T-helper 17 cell (primary cell): ENCODE measurements at regions not wholly inside any gene's neighbourhood (a gene's known extent, or its start where the extent isn't known, plus 50 kb on each side); places are given as distances from the start of the nearest gene placed in this dataset.

Source experiments
- ATAC-seq: fragments of 150-1000 bp; cut with Tn5 transposase; 2 replicates; pipeline ENCODE4 v1.10.0; 2021; ENCODE audit warnings: mild to moderate bottlenecking, moderate library complexity
- DNase-seq, 3 donors: peaks; one replicate each; pipeline versions ENCODE4 v3.0.0 to v3.0.0-alpha.2; 2020 to 2021
- H3K9me3 ChIP-seq: one replicate; pipeline ENCODE4 v1.7.0; 2013; ENCODE audit warnings: low read length, mild to moderate bottlenecking; ENCODE audit not compliant: control insufficient read depth, poor library complexity, severe bottlenecking
- H3K27ac Mint-ChIP-seq: one replicate; pipeline ENCODE4 v1.8.0; 2022; ENCODE audit warnings: mild to moderate bottlenecking, moderate library complexity, mixed read lengths
- H3K27me3 Mint-ChIP-seq: one replicate; pipeline ENCODE4 v1.8.0; 2022; ENCODE audit warnings: mixed read lengths
- H3K36me3 Mint-ChIP-seq: one replicate; pipeline ENCODE4 v1.8.0; 2022; ENCODE audit warnings: low read depth, mixed read lengths
- H3K4me1 Mint-ChIP-seq: one replicate; pipeline ENCODE4 v1.8.0; 2022; ENCODE audit warnings: mild to moderate bottlenecking, mixed read lengths
- H3K4me3 Mint-ChIP-seq: one replicate; pipeline ENCODE4 v1.8.0; 2022; ENCODE audit warnings: mild to moderate bottlenecking, moderate library complexity, mixed read lengths

- Mint-ChIP-seq H3K36me3 (no peaks in the 10 kb centered on the region), H3K27ac (no peak overlapping the region), H3K4me3 (no peak overlapping the region), H3K4me1 (no peaks in the 10 kb centered on the region), H3K27me3 (no peaks in the 10 kb centered on the region)
- no peaks in the 10 kb centered on the region for H3K9me3 ChIP-seq
- DNase-seq: no peak
- ATAC-seq: no peak
These were observed 140.7 kb upstream of the ARPP21 start for GRCh38 chr3:35498506-35499210.

GRCh38 chr3:35500641-35501350, 138.5 kb upstream of the ARPP21 start:
- ATAC-seq (no peak), DNase-seq (no peak)
- H3K4me3 Mint-ChIP-seq: no peak overlapping the region

GRCh38 chr3:35502699-35503098, 136.6 kb upstream of the ARPP21 start:
- Mint-ChIP-seq H3K27ac (no peak overlapping the region), H3K27me3 (no peaks in the 10 kb centered on the region), H3K4me3 (no peak overlapping the region), H3K36me3 (no peaks in the 10 kb centered on the region), H3K4me1 (no peaks in the 10 kb centered on the region)
- DNase-seq: no peak
- H3K9me3 ChIP-seq: no peaks in the 10 kb centered on the region
- no peak for ATAC-seq

More at GRCh38 chr3:35500641-35501350, 138.5 kb upstream of the ARPP21 start:
- Mint-ChIP-seq H3K36me3 (no peaks in the 10 kb centered on the region), H3K27me3 (no peaks in the 10 kb centered on the region), H3K4me1 (no peaks in the 10 kb centered on the region), H3K27ac (no peak overlapping the region)
- no peaks in the 10 kb centered on the region for H3K9me3 ChIP-seq

- ATAC-seq (no peak), DNase-seq (no peak)
- Mint-ChIP-seq H3K4me3 (no peak overlapping the region), H3K36me3 (no peaks in the 10 kb centered on the region), H3K4me1 (no peaks in the 10 kb centered on the region), H3K27me3 (no peaks in the 10 kb centered on the region), H3K27ac (no peak overlapping the region)
- no peaks in the 10 kb centered on the region for H3K9me3 ChIP-seq
These were observed 134.1 kb upstream of the ARPP21 start for GRCh38 chr3:35505181-35505580.

- Mint-ChIP-seq H3K4me3 (no peak overlapping the region), H3K4me1 (no peaks in the 10 kb centered on the region), H3K27me3 (no peaks in the 10 kb centered on the region), H3K36me3 (no peaks in the 10 kb centered on the region), H3K27ac (no peak overlapping the region)
- H3K9me3 ChIP-seq: no peaks in the 10 kb centered on the region
- no peak for DNase-seq
- ATAC-seq: no peak
These were observed 133.6 kb upstream of the ARPP21 start for GRCh38 chr3:35505772-35506171.

- Mint-ChIP-seq H3K27me3 (no peaks in the 10 kb centered on the region), H3K4me1 (no peaks in the 10 kb centered on the region)
- no peak for DNase-seq
These were observed 119.4 kb upstream of the ARPP21 start for GRCh38 chr3:35519936-35520335.

GRCh38 chr3:35521196-35521595, 118.1 kb upstream of the ARPP21 start:
- Mint-ChIP-seq H3K4me3 (no peak overlapping the region), H3K27ac (no peak overlapping the region), H3K4me1 (no peaks in the 10 kb centered on the region), H3K27me3 (no peaks in the 10 kb centered on the region), H3K36me3 (no peaks in the 10 kb centered on the region)
- no peaks in the 10 kb centered on the region for H3K9me3 ChIP-seq
- ATAC-seq (no peak), DNase-seq (no peak)

More at GRCh38 chr3:35519936-35520335, 119.4 kb upstream of the ARPP21 start:
- no peak overlapping the region for H3K4me3 Mint-ChIP-seq
- no peak for ATAC-seq
- no peak overlapping the region for H3K27ac Mint-ChIP-seq
- no peaks in the 10 kb centered on the region for H3K9me3 ChIP-seq
- H3K36me3 Mint-ChIP-seq: no peaks in the 10 kb centered on the region

- H3K4me3 Mint-ChIP-seq: no peak overlapping the region
- no peaks in the 10 kb centered on the region for H3K27me3 Mint-ChIP-seq
- no peak for ATAC-seq
- H3K36me3 Mint-ChIP-seq: no peaks in the 10 kb centered on the region
- H3K4me1 Mint-ChIP-seq: no peaks in the 10 kb centered on the region
- no peak for DNase-seq
- no peak overlapping the region for H3K27ac Mint-ChIP-seq
- H3K9me3 ChIP-seq: no peaks in the 10 kb centered on the region
These were observed 116.9 kb upstream of the ARPP21 start for GRCh38 chr3:35522450-35522849.

- Mint-ChIP-seq H3K4me3 (no peak overlapping the region), H3K4me1 (no peaks in the 10 kb centered on the region), H3K36me3 (no peaks in the 10 kb centered on the region), H3K27me3 (no peaks in the 10 kb centered on the region), H3K27ac (no peak overlapping the region)
- H3K9me3 ChIP-seq: no peaks in the 10 kb centered on the region
- no peak for DNase-seq
- no peak for ATAC-seq
These were observed 116.3 kb upstream of the ARPP21 start for GRCh38 chr3:35523074-35523473.

GRCh38 chr3:35523838-35524237, 115.5 kb upstream of the ARPP21 start:
- Mint-ChIP-seq H3K36me3 (no peaks in the 10 kb centered on the region), H3K4me3 (no peak overlapping the region)

GRCh38 chr3:35524856-35525255, 114.5 kb upstream of the ARPP21 start:
- no peaks in the 10 kb centered on the region for H3K36me3 Mint-ChIP-seq
- DNase-seq: no peak
- H3K4me3 Mint-ChIP-seq: no peak overlapping the region
- ATAC-seq: no peak
- H3K4me1 Mint-ChIP-seq: no peaks in the 10 kb centered on the region
- no peaks in the 10 kb centered on the region for H3K27me3 Mint-ChIP-seq
- H3K9me3 ChIP-seq: no peaks in the 10 kb centered on the region
- H3K27ac Mint-ChIP-seq: no peak overlapping the region

More at GRCh38 chr3:35523838-35524237, 115.5 kb upstream of the ARPP21 start:
- H3K4me1 Mint-ChIP-seq: no peaks in the 10 kb centered on the region
- H3K9me3 ChIP-seq: no peaks in the 10 kb centered on the region
- no peak overlapping the region for H3K27ac Mint-ChIP-seq
- H3K27me3 Mint-ChIP-seq: no peaks in the 10 kb centered on the region
- DNase-seq (no peak), ATAC-seq (no peak)

- no peak for DNase-seq
- Mint-ChIP-seq H3K36me3 (no peaks in the 10 kb centered on the region), H3K27me3 (no peaks in the 10 kb centered on the region), H3K27ac (no peak overlapping the region), H3K4me1 (no peaks in the 10 kb centered on the region), H3K4me3 (no peak overlapping the region)
- ATAC-seq: no peak
- no peaks in the 10 kb centered on the region for H3K9me3 ChIP-seq
These were observed 110.6 kb upstream of the ARPP21 start for GRCh38 chr3:35528728-35529127.

- DNase-seq: no peak
- no peak for ATAC-seq
- H3K4me1 Mint-ChIP-seq: no peaks in the 10 kb centered on the region
- no peak overlapping the region for H3K4me3 Mint-ChIP-seq
- H3K36me3 Mint-ChIP-seq: no peaks in the 10 kb centered on the region
- H3K27ac Mint-ChIP-seq: no peak overlapping the region
- H3K27me3 Mint-ChIP-seq: no peaks in the 10 kb centered on the region
- H3K9me3 ChIP-seq: no peaks in the 10 kb centered on the region
These were observed 110.0 kb upstream of the ARPP21 start for GRCh38 chr3:35529337-35529736.

- H3K9me3 ChIP-seq: no peaks in the 10 kb centered on the region
- Mint-ChIP-seq H3K27ac (no peak overlapping the region), H3K36me3 (no peaks in the 10 kb centered on the region), H3K27me3 (no peaks in the 10 kb centered on the region), H3K4me1 (no peaks in the 10 kb centered on the region), H3K4me3 (no peak overlapping the region)
- no peak for DNase-seq
- no peak for ATAC-seq
These were observed 102.1 kb upstream of the ARPP21 start for GRCh38 chr3:35537265-35537664.
